ENCODE measurements at regions not wholly inside any gene's neighbourhood (a gene's known extent, or its start where the extent isn't known, plus 50 kb on each side); places are given as distances from the start of the nearest gene placed in this dataset.

DNA sequence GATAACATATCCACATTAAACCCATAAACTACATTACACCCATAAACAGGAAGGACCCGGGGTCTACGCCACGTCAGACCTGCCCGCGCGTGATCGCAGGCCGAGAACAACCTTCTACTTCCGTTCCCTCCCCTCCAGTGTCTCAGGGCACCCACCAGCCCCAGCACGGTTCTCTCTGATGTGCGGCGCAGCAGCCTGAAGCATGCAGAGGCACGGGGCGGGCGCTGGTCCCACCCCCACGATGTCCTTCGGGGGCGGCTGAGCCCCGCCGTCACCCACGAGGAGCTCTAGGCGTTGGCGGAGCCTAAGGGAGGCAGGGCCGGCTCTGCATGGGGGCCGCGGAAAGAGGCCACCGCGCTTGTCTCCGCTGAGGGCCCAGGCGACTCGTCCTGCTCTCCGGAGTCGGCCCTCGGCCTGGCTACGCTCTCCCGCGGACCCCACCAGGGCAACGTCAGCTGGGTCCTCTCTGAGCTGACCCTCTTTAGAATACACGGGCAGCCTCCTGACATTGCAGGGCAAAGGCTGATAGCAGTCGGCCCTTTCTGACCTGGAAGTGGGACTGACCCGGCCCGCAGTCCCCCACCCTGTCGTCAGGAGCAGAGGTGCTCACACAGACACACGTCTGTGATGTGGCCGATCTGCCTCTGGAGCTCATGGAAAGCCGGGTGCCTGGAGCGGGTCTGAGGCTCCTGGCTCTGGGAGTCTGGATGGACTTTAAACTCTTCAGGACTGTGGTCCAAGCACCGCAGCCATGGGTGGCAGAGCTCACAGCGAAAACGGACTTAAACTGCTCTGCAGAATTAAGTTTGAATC, 65.6 kb upstream of the ADGRA1 start:
- ChIA-PET CTCF (interaction anchor here (0.6 kb wide), 1 partner anchor 79 kb away, joined by 4 read pairs; no protein-coding TSS in a partner anchor), POLR2A (ENCODE audit: low non-redundant PET) (no interaction called here)
- no peak for DNase-seq (ENCODE audit: low spot score)
- no peak overlapping the region for H3K27ac ChIP-seq
- TF ChIP-seq, protein P1, sequence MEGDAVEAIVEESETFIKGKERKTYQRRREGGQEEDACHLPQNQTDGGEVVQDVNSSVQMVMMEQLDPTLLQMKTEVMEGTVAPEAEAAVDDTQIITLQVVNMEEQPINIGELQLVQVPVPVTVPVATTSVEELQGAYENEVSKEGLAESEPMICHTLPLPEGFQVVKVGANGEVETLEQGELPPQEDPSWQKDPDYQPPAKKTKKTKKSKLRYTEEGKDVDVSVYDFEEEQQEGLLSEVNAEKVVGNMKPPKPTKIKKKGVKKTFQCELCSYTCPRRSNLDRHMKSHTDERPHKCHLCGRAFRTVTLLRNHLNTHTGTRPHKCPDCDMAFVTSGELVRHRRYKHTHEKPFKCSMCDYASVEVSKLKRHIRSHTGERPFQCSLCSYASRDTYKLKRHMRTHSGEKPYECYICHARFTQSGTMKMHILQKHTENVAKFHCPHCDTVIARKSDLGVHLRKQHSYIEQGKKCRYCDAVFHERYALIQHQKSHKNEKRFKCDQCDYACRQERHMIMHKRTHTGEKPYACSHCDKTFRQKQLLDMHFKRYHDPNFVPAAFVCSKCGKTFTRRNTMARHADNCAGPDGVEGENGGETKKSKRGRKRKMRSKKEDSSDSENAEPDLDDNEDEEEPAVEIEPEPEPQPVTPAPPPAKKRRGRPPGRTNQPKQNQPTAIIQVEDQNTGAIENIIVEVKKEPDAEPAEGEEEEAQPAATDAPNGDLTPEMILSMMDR (conservative IDR thresholded peaks at IDR 0.05; ENCODE audit: low read depth), result no peak

DNA sequence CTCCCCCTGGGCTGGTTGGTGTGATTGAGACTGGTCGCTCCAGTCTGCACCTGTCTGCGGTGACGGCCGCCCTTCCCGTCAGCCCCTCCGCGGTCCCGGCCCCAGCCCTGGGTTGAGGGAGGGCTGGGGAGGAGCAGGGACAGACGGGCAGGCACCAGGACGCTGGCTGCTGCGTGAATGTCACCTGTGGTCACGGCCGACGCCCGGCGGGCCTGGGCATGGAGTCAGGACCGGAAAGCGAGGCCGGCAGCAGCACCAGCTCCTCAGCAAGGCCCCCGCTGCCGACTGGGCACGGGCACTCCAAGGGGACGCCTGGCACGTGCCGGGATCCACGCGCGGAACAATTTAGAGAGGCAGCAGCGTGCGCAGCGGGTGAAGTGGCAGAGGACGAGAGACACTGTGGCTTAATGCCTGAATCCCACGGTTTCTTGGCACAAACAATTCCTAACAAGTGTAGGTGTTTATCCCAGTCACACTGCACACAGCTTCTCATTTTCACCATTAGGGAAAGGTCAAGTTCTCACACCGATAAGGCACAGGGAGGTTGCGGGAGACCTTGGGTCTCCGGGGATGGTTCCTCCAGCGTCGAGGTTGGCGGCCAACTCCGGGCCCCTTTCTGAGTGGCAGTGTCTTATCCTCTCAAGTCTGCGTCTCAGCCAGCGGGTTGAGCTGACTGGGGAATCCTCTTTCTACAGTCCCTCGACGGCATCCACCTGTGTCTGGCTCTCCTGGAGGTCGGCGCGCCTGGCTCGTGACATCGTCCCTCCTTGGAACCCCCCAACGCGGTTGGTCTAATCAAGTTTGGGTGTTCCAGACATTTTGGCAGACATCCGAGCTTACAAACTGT, 66.4 kb upstream of the ADGRA1 start:
- TF ChIP-seq, protein P1 (conservative IDR thresholded peaks at IDR 0.05; ENCODE audit: low read depth), result no peak
- POLR2A ChIA-PET (ENCODE audit: low non-redundant PET), result no interaction called here
- no peak for DNase-seq (ENCODE audit: low spot score)
- no peak overlapping the region for H3K27ac ChIP-seq
- CTCF ChIA-PET, result interaction anchor here (0.6 kb wide), 1 partner anchor 78 kb away, joined by 4 read pairs; no protein-coding TSS in a partner anchor

DNA sequence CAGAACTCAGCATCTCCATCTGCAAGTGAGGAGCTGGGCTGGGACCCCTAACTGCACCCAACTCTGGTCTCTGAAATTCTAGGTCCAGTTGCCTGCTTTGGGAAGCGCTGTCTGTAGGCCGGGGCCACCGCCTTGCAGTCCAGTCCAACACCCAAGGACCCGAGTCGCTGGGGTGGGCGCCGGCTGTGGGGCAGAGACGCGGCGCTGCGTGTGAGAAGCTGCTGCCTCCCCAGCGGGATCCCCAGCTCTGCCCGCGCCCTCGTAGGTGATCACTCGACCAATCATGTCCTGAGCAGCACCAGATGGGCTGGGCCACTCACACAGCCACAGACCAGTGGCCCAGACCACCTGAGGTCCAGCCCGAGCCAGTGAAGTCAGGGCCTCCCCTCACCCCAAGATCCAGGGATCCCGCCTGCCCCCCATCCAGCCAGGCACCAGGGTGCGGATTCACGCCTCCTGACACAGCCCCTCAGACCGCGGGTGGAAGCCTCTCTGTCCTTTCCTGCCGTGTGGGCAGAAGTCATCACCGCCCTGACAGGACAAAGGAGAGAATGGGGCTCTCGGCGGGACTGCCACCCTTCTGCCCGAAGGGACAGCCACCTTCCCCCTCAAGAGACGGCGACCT, 67.4 kb upstream of the ADGRA1 start:
- ChIA-PET CTCF (no interaction called here), POLR2A (ENCODE audit: low non-redundant PET) (no interaction called here)
- TF ChIP-seq, protein P1 (conservative IDR thresholded peaks at IDR 0.05; ENCODE audit: low read depth), result no peak
- no peak overlapping the region for H3K27ac ChIP-seq
- no peak for DNase-seq (ENCODE audit: low spot score)

DNA sequence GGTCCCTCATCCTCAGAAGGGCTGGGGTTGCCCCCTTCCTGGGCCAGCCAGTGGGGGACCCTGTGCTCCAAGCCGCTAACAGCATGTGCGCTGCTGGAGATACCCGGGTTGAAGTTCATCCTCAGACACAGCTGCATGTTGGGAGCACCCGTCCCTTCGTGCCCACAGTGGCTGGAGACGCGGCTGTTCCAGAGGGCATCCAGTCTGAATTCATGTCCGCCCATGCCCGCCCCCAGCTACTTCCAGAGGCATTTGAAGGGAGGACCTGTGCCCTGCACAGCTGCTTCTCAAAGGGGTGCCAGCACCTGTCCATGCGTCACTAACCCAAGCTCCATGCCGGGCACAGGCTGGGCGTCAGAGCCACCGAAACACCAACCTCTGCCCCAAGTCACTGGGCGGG, 68.1 kb upstream of the ADGRA1 start:
- no peak for DNase-seq (ENCODE audit: low spot score)
- TF ChIP-seq, protein P1 (conservative IDR thresholded peaks at IDR 0.05; ENCODE audit: low read depth), result no peak
- ChIA-PET CTCF (no interaction called here), POLR2A (ENCODE audit: low non-redundant PET) (no interaction called here)
- H3K27ac ChIP-seq, result no peak overlapping the region

DNA sequence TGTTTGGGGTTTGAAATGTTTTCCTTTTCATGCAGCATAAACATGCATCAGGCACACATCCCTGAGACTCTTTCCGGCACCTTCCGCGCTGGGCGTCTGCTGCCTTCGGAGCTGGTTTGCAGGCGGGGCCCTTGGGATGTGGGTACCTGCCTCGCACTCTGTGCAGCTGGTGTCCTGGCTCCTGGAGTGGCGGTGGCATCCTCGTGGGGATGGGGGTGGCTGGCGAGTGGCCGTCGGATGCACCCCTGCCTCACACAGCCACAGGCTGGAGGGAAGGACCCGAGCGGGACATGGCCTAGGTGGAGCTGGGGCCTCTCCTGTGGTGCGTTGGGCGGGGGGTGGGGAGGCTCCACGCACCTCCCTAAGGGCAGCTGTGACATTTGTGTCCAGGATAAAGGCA, 68.5 kb upstream of the ADGRA1 start:
- no peak for DNase-seq (ENCODE audit: low spot score)
- no peak overlapping the region for H3K27ac ChIP-seq
- TF ChIP-seq, protein P1 (conservative IDR thresholded peaks at IDR 0.05; ENCODE audit: low read depth), result no peak
- CTCF ChIA-PET, result interaction anchor here (0.6 kb wide), 1 partner anchor 26 kb away, joined by 3 read pairs; no protein-coding TSS in a partner anchor
- POLR2A ChIA-PET (ENCODE audit: low non-redundant PET), result no interaction called here

DNA sequence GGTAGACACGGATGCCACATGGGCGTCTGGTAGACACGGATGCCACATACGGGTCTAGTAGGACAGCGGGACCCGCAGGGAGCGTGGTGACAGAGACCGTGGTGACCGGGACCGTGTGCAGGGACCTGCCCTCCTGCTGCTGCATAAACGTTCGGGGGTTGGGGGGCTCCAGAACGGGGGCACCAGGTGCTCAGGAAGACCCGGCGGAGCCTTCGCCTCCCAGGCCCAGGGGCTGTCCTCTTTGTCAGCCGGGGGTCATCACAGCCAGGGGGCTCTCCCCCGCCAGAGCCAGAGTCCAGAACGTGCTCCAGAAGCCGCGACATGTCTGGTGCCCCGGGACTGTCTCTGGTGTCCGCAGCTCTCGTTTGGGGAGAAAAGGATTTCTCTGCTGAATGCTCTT, 69.2 kb upstream of the ADGRA1 start:
- TF ChIP-seq, protein P1 (conservative IDR thresholded peaks at IDR 0.05; ENCODE audit: low read depth), result no peak
- DNase-seq (ENCODE audit: low spot score), result no peak
- no peak overlapping the region for H3K27ac ChIP-seq
- ChIA-PET CTCF (no interaction called here), POLR2A (ENCODE audit: low non-redundant PET) (no interaction called here)
